HEK293 (cell line): ENCODE measurements at regions not wholly inside any gene's neighbourhood (a gene's known extent, or its start where the extent isn't known, plus 50 kb on each side); places are given as distances from the start of the nearest gene placed in this dataset.

Experiments used
- CTCF ChIP-seq: fragments of 450-650 bp; formaldehyde crosslinking; IDR thresholded peaks from 2 replicates; pipeline ENCODE4 v1.5.1; 2016; ENCODE audit warnings: missing biosample characterization, missing genetic modification characterization
- TRIM28 ChIP-seq: IDR thresholded peaks from 2 replicates; pipeline ENCODE4 v1.6.1; 2011; ENCODE audit warnings: low read length, control low read depth, borderline replicate concordance
- TSHZ1 ChIP-seq: fragments of 450-650 bp; formaldehyde crosslinking; IDR thresholded peaks from 2 replicates; pipeline ENCODE4 v1.5.1; 2016; ENCODE audit warnings: missing biosample characterization, missing genetic modification characterization, borderline replicate concordance
- WT1 ChIP-seq: fragments of 450-650 bp; formaldehyde crosslinking; IDR thresholded peaks from 2 replicates; pipeline ENCODE4 v1.5.1; 2016; ENCODE audit warnings: missing biosample characterization, missing genetic modification characterization
- ZBTB26 ChIP-seq: fragments of 450-650 bp; formaldehyde crosslinking; optimal IDR thresholded peaks from 2 replicates; pipeline ENCODE3; 2016; ENCODE audit warnings: missing biosample characterization, mild to moderate bottlenecking, missing genetic modification characterization
- ZBTB49 ChIP-seq: fragments of 450-650 bp; formaldehyde crosslinking; IDR thresholded peaks from 2 replicates; pipeline ENCODE4 v1.5.1; 2016; ENCODE audit warnings: missing biosample characterization, missing genetic modification characterization, low read depth
- ZFP69B ChIP-seq: fragments of 450-650 bp; formaldehyde crosslinking; IDR thresholded peaks from 2 replicates; pipeline ENCODE4 v1.5.1; 2016; ENCODE audit warnings: missing biosample characterization, missing genetic modification characterization
- ZNF133 ChIP-seq: fragments of 450-650 bp; formaldehyde crosslinking; IDR thresholded peaks from 2 replicates; pipeline ENCODE4 v1.5.1; 2016; ENCODE audit warnings: missing biosample characterization, missing genetic modification characterization
- ZNF654 ChIP-seq: fragments of 450-650 bp; formaldehyde crosslinking; IDR thresholded peaks from 2 replicates; pipeline ENCODE4 v1.5.1; 2016; ENCODE audit warnings: low read depth, missing biosample characterization, missing genetic modification characterization

- TF ChIP-seq TSHZ1 (tag by site-specific recombination) (no peak), WT1 (tag by site-specific recombination) (no peak), ZNF654 (no peak), ZFP69B (no peak), TRIM28 (no peak), ZNF133 (tag by site-specific recombination) (no peak), ZBTB49 (no peak), CTCF (tag by site-specific recombination) (no peak), ZBTB26 (tag by site-specific recombination) (no peak)
Measured at GRCh38 chr3:30452446-30452845, 154.0 kb upstream of the TGFBR2 start.
